WTC11 (cell line): ENCODE measurements at regions not wholly inside any gene's neighbourhood (a gene's known extent, or its start where the extent isn't known, plus 50 kb on each side); places are given as distances from the start of the nearest gene placed in this dataset.
A peak's percentile ranks its signal among the peaks of the same experiment; 100 is the strongest.

ENCODE experiments used
- ATAC-seq: fragments of 200-7000 bp; cut with Tn5 transposase; 2 replicates; pipeline ENCODE4 v1.10.0; 2021; ENCODE audit warnings: mild to moderate bottlenecking, moderate library complexity
- CTCF ChIA-PET: fragments of 300-600 bp; sonication (Branson Sonifier 250); formaldehyde crosslinking; loops from one replicate; lab custom pipeline; 2021; ENCODE audit warnings: antibody characterized with exemption; lab: Charles Lee
- POLR2A ChIA-PET: fragments of 350-600 bp; sonication (Branson Sonifier 250); formaldehyde crosslinking; loops from one replicate; lab custom pipeline; 2021; ENCODE audit warnings: antibody characterized with exemption; lab: Charles Lee
- DNase-seq: peaks from one replicate; pipeline ENCODE4 v3.0.0; 2021; ENCODE audit warnings: low spot score
- H3K27ac Mint-ChIP-seq: 2 replicates; pipeline ENCODE4 v1.8.0; 2021; ENCODE audit warnings: mixed read lengths
- H3K27me3 Mint-ChIP-seq: 2 replicates; pipeline ENCODE4 v1.8.0; 2021; ENCODE audit warnings: low read depth, mild to moderate bottlenecking, moderate library complexity, mixed read lengths
- H3K36me3 Mint-ChIP-seq: 2 replicates; pipeline ENCODE4 v1.8.0; 2021; ENCODE audit warnings: mixed read lengths
- H3K4me1 Mint-ChIP-seq: 2 replicates; pipeline ENCODE4 v1.8.0; 2022; ENCODE audit warnings: mixed read lengths
- H3K4me3 Mint-ChIP-seq: 2 replicates; pipeline ENCODE4 v1.8.0; 2021; ENCODE audit warnings: mild to moderate bottlenecking, moderate library complexity, mixed read lengths
- H3K9me3 Mint-ChIP-seq: 2 replicates; pipeline ENCODE4 v1.8.0; 2021; ENCODE audit warnings: mixed read lengths
- ESRRA ChIP-seq: sonication (generic); formaldehyde crosslinking; IDR thresholded peaks from 2 replicates; pipeline ENCODE4 v1.8.1; 2022; ENCODE audit warnings: mild to moderate bottlenecking, missing genetic modification reagents, borderline replicate concordance
- FOXP1 ChIP-seq: sonication (generic); formaldehyde crosslinking; IDR thresholded peaks from 2 replicates; pipeline ENCODE4 v1.8.0; 2022; ENCODE audit warnings: missing genetic modification reagents, mild to moderate bottlenecking, moderate library complexity, borderline replicate concordance
- HMGA2 ChIP-seq: fragments of 250-450 bp; sonication (Bioruptor Pico); IDR thresholded peaks from 2 replicates; pipeline ENCODE4 v1.4.0; 2021; ENCODE audit warnings: mild to moderate bottlenecking, moderate library complexity
- HMGXB4 ChIP-seq: sonication (generic); formaldehyde crosslinking; IDR thresholded peaks from 2 replicates; pipeline ENCODE4 v1.8.1; 2023; ENCODE audit warnings: mild to moderate bottlenecking, moderate library complexity, missing genetic modification reagents
- KAT7 ChIP-seq: sonication (generic); formaldehyde crosslinking; IDR thresholded peaks from 2 replicates; pipeline ENCODE4 v1.8.1; 2023; ENCODE audit warnings: missing genetic modification reagents, mild to moderate bottlenecking, borderline replicate concordance
- NR1H2 ChIP-seq: sonication (generic); formaldehyde crosslinking; IDR thresholded peaks from 2 replicates; pipeline ENCODE4 v1.9.0; 2021; ENCODE audit warnings: mild to moderate bottlenecking, moderate library complexity, missing genetic modification reagents
- PRRX2 ChIP-seq: fragments of 250-450 bp; sonication (Bioruptor Pico); IDR thresholded peaks from 2 replicates; pipeline ENCODE4 v1.8.0; 2021; ENCODE audit warnings: mild to moderate bottlenecking
- SMAD4 ChIP-seq: sonication (generic); formaldehyde crosslinking; IDR thresholded peaks from 2 replicates; pipeline ENCODE4 v1.8.0; 2022; ENCODE audit warnings: mild to moderate bottlenecking, missing genetic modification reagents
- SP1 ChIP-seq: sonication (generic); formaldehyde crosslinking; conservative IDR thresholded peaks from 2 replicates; pipeline ENCODE4 v1.8.1; 2022; ENCODE audit warnings: missing genetic modification reagents
- TEAD1 ChIP-seq: sonication (generic); formaldehyde crosslinking; IDR thresholded peaks from 2 replicates; pipeline ENCODE4 v1.8.0; 2022; ENCODE audit warnings: mild to moderate bottlenecking, missing genetic modification reagents
- ZNF232 ChIP-seq: sonication (generic); formaldehyde crosslinking; IDR thresholded peaks from 2 replicates; pipeline ENCODE4 v1.8.0; 2022; ENCODE audit warnings: mild to moderate bottlenecking, missing genetic modification reagents
- ZNF281 ChIP-seq: sonication (generic); formaldehyde crosslinking; IDR thresholded peaks from 2 replicates; pipeline ENCODE4 v1.8.0; 2023; ENCODE audit warnings: mild to moderate bottlenecking, missing genetic modification reagents
- ZNF416 ChIP-seq: fragments of 250-450 bp; sonication (Bioruptor Pico); IDR thresholded peaks from 2 replicates; pipeline ENCODE4 v1.9.0; 2021; ENCODE audit warnings: mild to moderate bottlenecking, inconsistent platforms
- ZNF423 ChIP-seq: fragments of 250-450 bp; sonication (Bioruptor Pico); IDR thresholded peaks from 2 replicates; pipeline ENCODE4 v2.1.2; 2022; ENCODE audit warnings: mild to moderate bottlenecking, moderate library complexity
- ZNF532 ChIP-seq: fragments of 250-450 bp; sonication (Bioruptor Pico); IDR thresholded peaks from 2 replicates; pipeline ENCODE4 v1.9.0; 2021; ENCODE audit warnings: mild to moderate bottlenecking, borderline replicate concordance
- TF ChIP-seq, protein P1 (sequence below): sonication (generic); formaldehyde crosslinking; IDR thresholded peaks from 2 replicates; pipeline ENCODE4 v1.8.1; 2023; ENCODE audit warnings: mild to moderate bottlenecking, missing genetic modification reagents
- TF ChIP-seq, protein P2 (sequence below): fragments of 250-450 bp; sonication (Bioruptor Pico); IDR thresholded peaks from 2 replicates; pipeline ENCODE4 v1.9.0; 2021; ENCODE audit warnings: mild to moderate bottlenecking

DNA sequence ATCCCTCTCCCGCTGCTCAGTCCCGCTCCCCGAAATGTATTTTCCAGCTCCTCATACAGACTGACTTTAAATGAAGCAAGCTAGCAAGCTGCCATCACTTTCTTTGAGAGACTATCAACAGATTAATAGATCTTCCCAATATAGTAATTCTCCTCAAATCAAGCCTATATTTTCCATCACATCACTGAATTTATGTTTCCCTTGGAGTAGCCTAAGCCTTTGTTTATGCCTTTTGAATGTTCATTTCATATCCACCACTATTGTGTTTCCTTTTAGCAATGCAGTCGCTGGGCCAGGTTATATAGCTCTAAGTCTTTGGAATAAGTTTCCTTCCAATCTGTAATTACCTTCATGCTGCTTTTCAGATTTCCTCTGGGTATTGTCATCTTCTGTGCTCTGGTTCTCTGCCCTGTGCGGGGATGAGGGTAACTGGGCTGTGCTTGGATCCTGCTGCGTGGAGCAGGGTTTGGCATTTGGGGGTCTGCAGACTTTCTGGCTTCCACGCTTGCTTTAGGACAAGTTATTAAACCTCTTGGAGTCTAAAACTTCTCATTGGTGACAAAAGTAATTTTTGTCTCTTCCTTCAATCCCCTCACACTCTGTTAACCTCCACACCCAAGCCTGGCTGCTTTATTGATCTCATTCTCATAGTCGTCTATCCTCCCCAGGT, 256.9 kb downstream of the DLEU7 start:
- CTCF ChIA-PET = interaction anchor here (1.3 kb wide), 1 partner anchor 215 kb away, joined by 4 read pairs; no protein-coding TSS in a partner anchor
- TF ChIP-seq KAT7 (CRISPR knock-in tag) (no peak), ZNF281 (CRISPR knock-in tag) (no peak), ZNF532 (CRISPR knock-in tag) (no peak), ZNF232 (CRISPR knock-in tag) (no peak)
- TF ChIP-seq, protein P1, sequence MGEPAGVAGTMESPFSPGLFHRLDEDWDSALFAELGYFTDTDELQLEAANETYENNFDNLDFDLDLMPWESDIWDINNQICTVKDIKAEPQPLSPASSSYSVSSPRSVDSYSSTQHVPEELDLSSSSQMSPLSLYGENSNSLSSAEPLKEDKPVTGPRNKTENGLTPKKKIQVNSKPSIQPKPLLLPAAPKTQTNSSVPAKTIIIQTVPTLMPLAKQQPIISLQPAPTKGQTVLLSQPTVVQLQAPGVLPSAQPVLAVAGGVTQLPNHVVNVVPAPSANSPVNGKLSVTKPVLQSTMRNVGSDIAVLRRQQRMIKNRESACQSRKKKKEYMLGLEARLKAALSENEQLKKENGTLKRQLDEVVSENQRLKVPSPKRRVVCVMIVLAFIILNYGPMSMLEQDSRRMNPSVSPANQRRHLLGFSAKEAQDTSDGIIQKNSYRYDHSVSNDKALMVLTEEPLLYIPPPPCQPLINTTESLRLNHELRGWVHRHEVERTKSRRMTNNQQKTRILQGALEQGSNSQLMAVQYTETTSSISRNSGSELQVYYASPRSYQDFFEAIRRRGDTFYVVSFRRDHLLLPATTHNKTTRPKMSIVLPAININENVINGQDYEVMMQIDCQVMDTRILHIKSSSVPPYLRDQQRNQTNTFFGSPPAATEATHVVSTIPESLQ (CRISPR knock-in tag) = no peak
- TF ChIP-seq, all 79 proteins: peak for 0
- DNase-seq = no peak
- Mint-ChIP-seq H3K36me3 (no peaks in the 10 kb centered on the region), H3K4me1 (peaks cover 23% of the 10 kb centered on the region), H3K27me3 (no peaks in the 10 kb centered on the region), H3K4me3 (no peak overlapping the region), H3K9me3 (no peaks in the 10 kb centered on the region; the same call in 1 of the 2 replicates), H3K27ac (no peak overlapping the region)
- ATAC-seq = no peak
- POLR2A ChIA-PET = no interaction called here

DNA sequence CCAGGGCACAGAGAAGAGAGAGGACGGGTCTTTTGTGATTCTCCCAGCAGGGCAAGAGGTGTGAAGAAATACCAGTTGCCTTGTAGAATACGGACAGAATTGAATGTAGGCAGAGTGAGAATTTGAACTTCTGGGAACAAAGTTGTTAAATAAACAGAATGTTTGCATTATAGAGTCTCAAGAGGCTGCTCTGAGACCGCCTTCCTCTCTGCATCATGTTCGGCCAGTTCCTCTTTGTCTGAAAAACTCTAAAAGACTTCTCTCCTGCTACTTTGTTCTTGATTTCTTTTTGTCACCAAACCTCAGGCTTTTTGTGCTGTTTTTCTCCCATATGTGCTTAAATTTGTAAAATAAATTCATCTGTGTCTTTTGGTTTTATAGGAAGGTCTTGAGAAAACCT, 256.4 kb downstream of the DLEU7 start:
- Mint-ChIP-seq H3K27ac (no peak overlapping the region), H3K9me3 (no peaks in the 10 kb centered on the region; the same call in 1 of the 2 replicates), H3K4me1 (peaks cover 23% of the 10 kb centered on the region), H3K36me3 (no peaks in the 10 kb centered on the region), H3K27me3 (no peaks in the 10 kb centered on the region), H3K4me3 (no peak overlapping the region)
- no peak for ATAC-seq
- ChIA-PET CTCF (no interaction called here), POLR2A (no interaction called here)
- no peak for TF ChIP-seq SMAD4 (CRISPR knock-in tag)
- TF ChIP-seq ESRRA = no peak
- no peak for TF ChIP-seq SP1 (CRISPR knock-in tag)
- no peak for TF ChIP-seq PRRX2
- no peak for DNase-seq

- peak; percentile 61 for ATAC-seq
- CTCF ChIA-PET = interaction anchor here (0.5 kb wide), 1 partner anchor 9 kb away, joined by 5 read pairs; no protein-coding TSS in a partner anchor
Measured at GRCh38 chr13:50587645-50588373, 255.7 kb downstream of the DLEU7 start.

More at GRCh38 chr13:50587645-50588373, 255.7 kb downstream of the DLEU7 start:
- POLR2A ChIA-PET = no interaction called here
- Mint-ChIP-seq H3K36me3 (no peaks in the 10 kb centered on the region), H3K4me1 (peaks cover 23% of the 10 kb centered on the region), H3K9me3 (no peaks in the 10 kb centered on the region; the same call in 1 of the 2 replicates), H3K4me3 (no peak overlapping the region), H3K27me3 (no peaks in the 10 kb centered on the region), H3K27ac (no peak overlapping the region)
- DNase-seq = no peak
- TF ChIP-seq ZNF423 (CRISPR knock-in tag) (no peak), ZNF232 (CRISPR knock-in tag) (no peak), FOXP1 (CRISPR knock-in tag) (no peak), PRRX2 (no peak), ESRRA (no peak), SP1 (CRISPR knock-in tag) (no peak), HMGA2 (CRISPR knock-in tag) (no peak), ZNF416 (CRISPR knock-in tag) (no peak), NR1H2 (no peak), HMGXB4 (CRISPR knock-in tag) (no peak), TEAD1 (CRISPR knock-in tag) (no peak)
- TF ChIP-seq, protein P2, sequence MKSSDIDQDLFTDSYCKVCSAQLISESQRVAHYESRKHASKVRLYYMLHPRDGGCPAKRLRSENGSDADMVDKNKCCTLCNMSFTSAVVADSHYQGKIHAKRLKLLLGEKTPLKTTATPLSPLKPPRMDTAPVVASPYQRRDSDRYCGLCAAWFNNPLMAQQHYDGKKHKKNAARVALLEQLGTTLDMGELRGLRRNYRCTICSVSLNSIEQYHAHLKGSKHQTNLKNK (CRISPR knock-in tag) = no peak
